GM19239 (cell line): ENCODE measurements at regions not wholly inside any gene's neighbourhood (a gene's known extent, or its start where the extent isn't known, plus 50 kb on each side); places are given as distances from the start of the nearest gene placed in this dataset.
"Not testable (repeated sequence)": the region's sequence is repeated elsewhere in the genome, so short reads cannot be mapped to it uniquely, and the experiment has no call there.

Experiments used
- DNase-seq: peaks from one replicate; pipeline ENCODE4 v3.0.0; 2011; ENCODE audit warnings: low spot score; ENCODE audit not compliant: insufficient read length
- FAIRE-seq: peaks from 2 replicates; lab custom pipeline; 2011; peaks lifted over from hg19 to GRCh38; lab: Jason Lieb, UNC

DNA sequence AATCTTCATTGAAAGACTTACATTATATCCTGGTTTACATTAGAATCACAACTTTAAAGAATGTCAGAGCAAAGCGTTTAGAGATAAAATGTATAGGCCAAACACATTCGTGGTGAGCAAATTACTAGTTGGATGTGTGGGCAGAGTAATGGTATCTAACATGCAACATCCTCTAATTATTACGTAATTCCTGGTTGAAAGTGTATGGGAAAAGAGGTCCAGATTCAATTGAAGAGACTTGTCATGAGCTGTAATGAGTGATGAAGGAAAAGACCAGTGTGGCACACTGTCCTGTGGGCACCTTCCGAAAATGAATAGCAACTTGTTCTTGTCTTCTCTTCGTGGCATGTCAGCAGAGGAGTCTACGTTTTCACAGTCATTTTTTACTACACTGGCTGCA is 192.8 kb downstream of the LRIG3 start:
- FAIRE-seq (no peak), DNase-seq (no peak)

DNA sequence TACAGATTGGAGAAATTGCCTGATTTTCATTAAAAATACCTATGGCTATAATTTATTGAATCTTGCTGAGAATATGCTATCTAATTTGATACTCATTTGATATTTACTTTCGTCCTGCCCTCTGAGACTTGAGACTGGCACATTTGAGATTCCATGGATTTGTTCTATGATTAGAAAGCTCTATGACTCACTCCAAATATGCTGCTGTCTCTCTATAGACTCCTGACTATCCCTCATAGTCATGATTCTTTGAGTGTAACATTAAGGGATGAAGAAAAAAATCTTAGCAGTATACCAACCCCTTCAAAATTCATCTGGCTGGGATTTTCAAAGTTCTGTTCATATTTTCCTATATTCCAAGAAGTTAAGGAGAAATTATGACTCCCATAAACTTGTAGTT is 191.9 kb downstream of the LRIG3 start:
- FAIRE-seq: no peak

DNA sequence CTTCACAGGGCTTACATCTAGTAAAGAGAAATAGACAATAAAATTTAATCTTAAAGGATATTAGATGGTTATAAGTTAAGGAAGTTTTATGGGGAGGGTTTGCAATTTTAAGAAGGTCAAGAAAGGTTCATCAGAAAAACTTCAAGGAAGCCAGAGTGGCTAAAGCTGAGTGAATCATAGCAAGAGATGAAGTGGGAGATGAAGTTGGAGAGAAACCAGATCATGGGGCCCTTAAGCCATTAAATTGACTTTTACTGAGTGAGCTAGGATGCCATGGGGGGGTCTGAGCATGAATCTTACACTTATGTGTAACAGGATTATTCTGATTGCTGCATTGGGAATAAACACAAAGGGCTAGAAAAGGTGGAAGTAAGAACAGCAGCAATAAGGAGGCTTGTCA is 189.2 kb downstream of the LRIG3 start:
- DNase-seq (no peak), FAIRE-seq (no peak)

More for the DNA sequence above, 191.9 kb downstream of the LRIG3 start:
- no peak for DNase-seq

DNA sequence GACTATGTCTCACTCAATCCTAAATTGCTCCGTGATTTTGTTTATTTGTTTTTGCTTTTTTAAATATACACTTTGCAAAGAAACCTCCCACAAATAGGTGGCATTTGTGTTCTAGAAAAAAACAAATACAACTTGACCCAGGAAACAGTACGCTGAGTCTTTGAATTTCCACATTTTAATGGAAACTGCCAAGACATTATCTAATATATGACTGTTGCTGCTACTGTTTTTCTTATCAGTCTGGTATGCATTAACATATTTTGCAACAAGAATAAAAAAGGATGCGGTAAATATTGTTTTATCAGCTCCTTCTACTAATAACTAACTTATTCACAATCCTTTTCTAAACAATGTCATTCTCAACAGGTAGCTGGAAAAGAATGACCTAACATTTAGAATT is 187.4 kb downstream of the LRIG3 start:
- DNase-seq: no peak
- FAIRE-seq: no peak

DNA sequence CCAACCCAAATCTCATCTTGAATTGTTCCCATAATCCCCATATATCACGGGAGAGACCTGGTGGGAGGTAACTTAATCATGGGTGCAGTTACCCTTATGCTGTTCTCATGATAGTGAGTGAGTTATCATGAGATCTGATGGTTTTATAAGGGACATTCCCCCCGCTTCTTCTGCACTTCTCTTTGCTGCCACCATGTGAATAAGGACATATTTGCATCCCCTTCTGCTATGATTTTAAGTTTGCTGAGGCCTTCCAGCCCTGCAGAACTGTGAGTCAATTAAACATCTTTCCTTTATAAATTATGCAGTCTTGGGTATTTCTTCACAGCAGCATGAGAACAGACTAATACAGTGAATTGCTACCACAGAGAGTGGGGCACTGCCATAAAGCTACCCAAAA is 179.1 kb downstream of the LRIG3 start:
- DNase-seq: no peak
- no peak for FAIRE-seq

DNA sequence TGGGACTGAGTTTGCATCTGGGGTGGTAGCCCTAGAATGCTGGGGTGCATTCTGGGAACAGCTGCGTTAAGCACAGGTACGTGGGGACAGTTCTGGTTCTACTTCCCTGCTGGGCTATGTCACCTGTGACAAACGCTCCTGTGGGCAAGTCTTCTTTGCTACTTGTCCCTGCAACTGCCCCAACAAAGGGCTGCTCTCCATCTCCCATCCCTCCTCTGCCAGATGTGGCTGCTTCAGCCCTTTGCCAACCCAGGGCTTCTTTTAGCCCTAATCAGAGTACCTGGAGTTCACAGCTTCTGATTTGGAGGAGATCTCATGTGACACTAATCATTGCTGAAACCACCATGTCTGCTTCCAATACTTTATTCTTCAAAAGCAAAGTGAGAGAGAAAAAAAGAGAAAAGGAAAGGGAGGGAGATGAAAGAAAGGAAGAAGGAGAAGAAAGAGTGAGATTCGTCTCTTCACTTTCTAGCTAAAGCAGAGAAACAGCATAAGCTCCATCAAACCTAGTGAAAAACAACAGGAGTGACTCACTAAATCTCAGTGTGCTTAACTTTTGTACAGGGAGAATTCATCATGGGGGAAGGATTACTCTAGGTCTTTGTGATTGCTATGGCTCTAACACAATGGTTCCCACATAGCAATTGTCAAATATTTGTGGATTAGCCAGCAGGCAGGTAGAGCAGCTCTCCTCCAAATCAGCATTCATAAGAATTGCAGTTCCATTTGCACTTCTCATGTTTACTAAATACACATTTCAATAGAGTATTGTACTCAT is 174.8 kb downstream of the LRIG3 start:
- no peak for FAIRE-seq
- DNase-seq: no peak

DNA sequence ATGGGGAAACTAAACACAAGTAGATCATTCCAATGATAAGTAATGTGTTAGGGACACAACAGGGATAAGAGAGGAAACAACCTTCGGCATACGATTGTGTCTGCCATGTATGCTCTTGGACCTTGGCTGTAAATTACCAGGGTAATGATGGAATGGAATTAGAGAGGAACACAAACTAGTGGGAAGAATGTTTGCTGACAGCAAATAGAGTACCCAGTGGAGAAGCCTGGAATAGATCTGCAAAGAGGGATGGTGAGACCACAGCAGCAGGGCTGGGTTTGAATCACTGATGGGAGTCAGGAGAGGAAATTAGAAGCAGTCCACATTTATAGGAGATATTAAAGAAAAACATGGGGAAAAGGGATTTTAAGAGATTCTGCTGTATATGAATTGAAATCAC is 172.8 kb downstream of the LRIG3 start:
- FAIRE-seq: no peak

DNA sequence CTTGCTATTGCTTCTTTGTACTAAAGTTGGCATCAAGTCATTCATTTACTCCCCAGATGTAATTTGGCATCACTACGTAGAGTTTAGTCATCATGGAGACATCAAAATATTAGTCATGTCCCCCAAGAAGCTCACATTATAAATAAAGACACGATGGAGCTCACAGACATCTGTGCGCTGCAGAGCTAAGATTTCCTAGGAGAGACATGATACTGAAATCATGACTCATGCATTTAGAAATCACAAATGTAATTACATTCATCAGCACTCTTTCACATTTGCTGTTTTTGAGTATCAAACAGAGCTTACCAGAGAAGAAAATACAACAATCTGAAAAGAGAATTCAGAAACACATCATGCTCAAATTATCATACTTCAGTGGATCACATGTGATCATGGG is 169.8 kb downstream of the LRIG3 start:
- DNase-seq: no peak
- no peak for FAIRE-seq

More for the DNA sequence above, 172.8 kb downstream of the LRIG3 start:
- no peak for DNase-seq

DNA sequence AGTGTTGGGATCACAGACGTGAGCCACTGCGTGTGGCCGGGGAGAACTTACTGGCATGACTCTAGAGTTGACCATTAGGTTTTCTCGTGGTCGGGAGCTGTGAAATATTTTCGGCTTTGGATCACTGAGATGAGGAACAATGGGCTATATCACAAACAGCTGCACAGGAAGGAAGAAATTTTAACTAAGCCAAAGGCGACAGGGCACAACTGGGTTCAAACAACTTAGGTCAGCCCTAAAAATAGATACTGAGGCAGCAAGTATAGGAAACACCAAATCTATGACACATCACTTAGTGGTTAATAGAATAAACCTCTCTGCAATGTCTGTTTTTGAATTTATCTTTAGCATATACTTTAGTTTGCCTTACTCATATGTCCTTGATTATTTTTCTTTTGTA is 162.9 kb downstream of the LRIG3 start:
- DNase-seq: no peak
- FAIRE-seq: no peak

DNA sequence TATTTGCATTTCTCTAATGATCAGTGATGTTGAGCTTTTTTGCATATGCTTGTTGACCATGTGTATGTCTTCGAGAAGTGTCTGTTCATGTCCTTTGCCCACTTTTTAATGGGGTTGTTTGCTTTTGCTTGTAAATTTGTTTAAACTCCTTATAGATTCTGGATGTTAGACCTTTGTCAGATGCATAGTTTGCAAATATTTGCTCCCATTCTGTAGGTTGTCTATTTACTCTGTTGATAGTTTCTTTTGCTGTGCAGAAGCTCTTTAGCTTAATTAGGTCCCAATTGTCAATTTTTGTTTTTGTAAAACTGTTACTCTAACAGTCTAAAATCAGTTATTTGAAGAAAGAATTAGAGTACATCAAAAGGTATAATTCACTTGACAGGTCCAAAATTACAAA is 160.6 kb downstream of the LRIG3 start:
- not testable (repeated sequence) for DNase-seq, FAIRE-seq

DNA sequence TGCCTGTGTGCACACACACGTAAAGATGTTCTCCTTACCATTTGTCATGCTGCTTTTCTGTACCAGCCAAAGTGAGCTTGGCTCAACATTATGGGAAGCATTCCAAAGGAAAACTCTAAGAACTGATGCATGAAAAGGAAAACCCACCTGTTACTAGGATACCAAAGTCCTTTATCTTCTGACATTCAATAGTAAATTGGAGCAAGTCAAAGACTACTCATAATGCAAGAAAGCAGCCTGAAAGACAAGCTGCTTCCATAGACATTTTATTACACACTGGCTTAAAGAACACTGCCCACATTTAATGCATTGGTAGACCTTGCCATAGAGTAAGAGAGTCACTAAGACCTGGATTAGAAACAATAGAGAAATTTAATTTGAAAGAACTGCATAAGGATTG is 159.0 kb downstream of the LRIG3 start:
- DNase-seq (no peak), FAIRE-seq (no peak)

DNA sequence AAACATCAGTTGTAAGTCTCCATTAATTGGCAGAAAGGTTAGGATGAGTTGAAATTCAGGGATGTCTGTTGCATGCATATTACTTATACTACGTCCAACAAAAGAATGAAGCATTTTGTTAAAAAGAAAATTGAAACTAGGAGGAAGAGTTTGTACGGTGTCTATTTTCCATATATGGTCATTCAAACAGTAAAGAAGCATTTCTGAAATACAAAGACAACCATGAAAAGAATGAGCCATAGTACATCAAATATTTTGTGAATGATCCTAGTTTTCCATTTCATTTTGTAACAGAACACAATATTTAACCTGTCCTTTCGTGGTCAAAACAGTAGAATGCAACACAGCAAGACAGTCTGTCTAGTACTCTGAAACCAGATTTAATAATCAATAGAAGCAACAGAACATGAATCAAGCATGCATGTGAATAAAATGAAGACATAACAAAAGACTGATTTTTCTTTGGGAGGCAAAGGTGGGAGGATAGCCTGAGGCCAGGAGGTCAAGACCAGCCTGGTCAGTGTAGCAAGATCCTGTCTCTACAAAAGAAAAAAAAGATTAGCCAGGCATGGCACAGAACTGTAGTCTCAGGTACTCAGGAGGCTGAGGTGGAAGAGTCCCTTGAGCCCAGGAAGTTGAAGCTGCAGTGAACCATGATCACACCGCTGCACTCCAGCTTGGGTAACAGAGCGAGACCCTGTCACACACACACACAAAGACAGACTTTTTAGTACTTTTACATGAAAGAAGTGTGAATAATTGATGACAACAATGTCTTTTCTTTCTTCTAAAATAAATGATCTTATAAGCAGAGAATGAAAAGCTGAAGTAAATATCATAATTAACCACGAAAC is 156.0 kb downstream of the LRIG3 start:
- FAIRE-seq (no peak), DNase-seq (no peak)

DNA sequence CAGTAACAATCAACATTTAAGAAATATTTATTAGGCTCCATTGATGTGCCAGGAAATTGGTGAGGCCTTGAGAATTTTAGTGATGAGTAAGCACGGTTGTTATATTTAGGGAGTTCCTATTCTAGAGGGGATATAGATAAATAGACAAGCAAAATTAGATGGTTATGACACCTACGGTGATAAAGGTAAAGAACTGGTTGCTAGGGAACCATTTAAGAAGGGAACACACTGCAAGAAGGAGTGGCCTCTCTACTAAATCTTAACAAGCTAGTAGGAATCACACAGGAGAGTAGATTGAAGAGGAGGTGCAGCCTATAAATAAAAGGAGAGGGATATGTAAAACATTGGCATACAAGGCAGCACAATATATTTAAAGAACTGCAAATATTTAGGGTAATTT is 155.2 kb downstream of the LRIG3 start:
- no peak for DNase-seq
- no peak for FAIRE-seq

DNA sequence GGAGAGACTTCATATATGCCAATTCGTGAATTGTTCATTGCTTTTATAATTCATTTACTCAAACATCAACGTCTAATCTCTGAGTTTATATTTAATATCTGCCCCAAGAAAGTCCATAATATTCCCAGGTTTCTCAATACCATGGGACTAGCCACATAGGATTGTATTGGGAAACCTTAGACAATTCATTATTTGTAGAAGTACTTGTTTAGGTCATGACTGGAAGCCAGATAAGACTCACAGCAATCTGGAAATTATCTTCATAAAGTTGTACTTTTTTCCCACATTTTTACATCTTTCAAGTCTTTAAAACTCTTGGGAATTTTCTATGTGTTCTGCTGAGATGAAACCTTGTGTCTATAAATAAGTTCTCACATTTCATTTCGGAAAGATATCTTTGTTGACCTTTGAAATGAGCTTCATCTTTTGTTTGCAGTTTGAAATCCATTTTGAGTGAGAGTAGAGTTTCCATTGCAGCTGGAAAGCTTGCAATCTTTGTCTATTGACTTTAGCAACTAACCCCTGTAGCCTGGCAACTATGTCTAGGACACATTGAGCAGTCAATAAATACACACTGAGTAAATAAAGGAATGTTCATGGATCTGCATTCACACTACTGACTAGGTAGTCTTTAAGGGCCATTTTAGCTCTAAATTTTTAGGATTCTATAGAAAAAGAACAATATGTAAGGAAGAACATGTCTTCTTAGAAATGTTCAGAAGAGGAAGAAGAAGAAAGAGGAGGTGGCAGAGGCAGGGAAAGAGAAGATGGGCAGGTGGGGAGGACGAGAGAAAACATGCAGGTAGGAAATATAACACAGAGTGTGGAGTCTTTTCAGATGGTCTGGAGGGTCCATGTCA is 154.4 kb downstream of the LRIG3 start:
- FAIRE-seq (no peak), DNase-seq (no peak)

DNA sequence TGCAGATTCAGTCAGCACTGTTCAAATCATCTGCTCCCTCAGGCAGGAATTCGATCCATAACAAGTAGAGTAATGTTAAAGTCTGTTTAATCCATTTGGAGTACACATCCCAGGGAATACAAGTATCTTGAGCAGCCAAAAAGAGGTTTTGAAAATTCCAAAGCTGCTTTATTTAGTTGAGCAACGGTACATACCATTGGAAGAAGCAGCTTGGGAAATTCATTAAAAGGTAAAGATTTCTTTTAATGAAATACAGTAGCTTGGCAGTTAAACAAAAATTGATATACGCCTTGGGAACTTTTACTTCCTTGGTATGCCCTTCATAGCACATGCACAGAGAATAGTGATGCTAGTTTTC is 153.8 kb downstream of the LRIG3 start:
- no peak for FAIRE-seq
- DNase-seq: no peak

DNA sequence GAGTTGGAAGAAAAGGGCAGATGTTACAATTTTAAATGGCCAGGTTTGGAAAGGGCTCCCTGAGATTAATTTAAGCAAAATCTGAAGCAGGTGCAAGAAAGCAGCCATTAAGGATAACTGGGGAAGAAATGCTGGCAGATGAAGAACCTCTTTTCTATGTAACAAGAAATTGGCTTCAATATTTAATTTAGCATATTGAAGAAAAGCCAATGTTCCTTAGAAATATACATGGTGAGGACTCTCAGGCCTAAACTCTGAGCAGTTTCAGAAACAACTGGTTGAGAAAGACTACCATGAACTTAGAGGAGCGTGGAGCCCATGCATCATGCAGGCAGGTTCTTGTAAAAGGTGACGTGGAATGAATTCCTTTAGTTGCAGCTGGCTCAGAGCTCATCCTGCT is 152.8 kb downstream of the LRIG3 start:
- DNase-seq (no peak), FAIRE-seq (peak; percentile 11)

DNA sequence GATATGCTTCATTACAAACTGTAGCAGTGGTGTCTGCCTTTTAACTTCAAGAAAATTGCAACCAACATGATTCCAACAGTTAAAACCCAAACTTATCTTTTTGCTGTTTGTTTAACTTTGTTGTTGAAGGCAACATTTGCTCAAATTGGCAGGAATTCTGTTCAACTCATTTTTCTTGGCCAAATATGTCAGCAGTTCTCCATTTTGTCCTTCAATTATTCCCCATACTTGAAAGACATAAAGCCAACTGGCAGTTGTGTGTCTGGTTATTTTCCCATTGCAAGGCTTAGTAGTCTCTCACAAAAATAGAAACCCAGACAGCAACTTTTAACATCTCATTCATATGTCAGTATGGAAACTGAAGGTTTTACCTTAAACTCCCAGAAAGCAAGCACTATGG is 146.3 kb downstream of the LRIG3 start:
- FAIRE-seq (no peak), DNase-seq (no peak)

DNA sequence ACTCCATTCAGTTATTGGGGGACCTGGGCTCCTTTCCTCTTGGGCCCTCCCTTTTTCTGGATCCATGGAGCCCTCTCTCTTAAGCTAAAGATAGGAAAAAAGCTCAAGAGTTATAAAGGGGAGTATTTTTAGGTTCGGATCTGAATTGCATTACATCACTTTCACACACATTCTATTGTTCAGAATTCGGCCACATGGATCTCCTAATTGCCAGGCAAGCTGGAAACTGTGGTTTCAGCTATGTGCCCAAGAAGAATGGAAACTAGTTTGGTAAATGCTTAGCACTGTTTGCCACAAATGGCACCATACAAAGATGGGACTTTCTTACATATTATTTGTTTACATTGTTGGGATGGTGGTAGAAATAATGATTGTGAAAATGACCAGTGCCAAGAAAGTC is 145.6 kb downstream of the LRIG3 start:
- DNase-seq: no peak
- FAIRE-seq: no peak

DNA sequence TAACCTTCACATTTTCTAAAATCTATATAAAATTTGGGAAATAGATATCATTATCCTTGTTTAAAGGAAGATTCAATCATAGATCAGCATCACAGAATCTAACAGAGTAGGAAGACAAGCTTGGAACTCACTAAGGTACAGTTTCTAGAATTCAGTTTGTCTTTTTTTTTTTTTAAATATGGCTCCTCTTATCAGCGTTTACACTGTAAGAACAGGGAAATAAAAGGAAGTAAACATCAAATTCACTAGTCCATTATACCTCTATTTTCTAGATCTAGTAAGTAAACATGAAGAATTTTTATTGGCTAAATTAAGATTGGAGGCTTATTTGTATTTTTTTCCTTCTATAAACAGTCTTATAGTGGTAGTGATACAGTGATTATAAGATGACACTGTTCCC is 144.9 kb downstream of the LRIG3 start:
- FAIRE-seq: no peak
- DNase-seq: no peak

DNA sequence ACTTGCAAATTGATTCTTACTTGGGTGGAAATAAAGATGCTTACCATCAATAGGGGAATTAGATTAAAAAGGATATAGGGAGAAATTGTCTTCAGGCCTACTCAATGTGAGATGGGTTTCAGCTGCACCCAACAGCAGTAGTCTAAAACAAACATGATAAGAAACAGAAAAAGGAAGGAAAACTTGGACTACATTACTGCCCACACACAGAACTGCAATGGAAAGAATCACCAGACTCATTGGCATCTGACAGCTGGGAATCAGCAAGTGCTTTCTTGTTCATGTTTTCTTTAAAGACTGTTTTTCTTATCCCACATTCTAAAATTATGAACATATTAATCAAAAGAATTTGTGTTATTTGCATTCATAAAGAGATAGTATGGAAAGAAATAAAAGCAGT is 144.2 kb downstream of the LRIG3 start:
- DNase-seq (no peak), FAIRE-seq (no peak)

DNA sequence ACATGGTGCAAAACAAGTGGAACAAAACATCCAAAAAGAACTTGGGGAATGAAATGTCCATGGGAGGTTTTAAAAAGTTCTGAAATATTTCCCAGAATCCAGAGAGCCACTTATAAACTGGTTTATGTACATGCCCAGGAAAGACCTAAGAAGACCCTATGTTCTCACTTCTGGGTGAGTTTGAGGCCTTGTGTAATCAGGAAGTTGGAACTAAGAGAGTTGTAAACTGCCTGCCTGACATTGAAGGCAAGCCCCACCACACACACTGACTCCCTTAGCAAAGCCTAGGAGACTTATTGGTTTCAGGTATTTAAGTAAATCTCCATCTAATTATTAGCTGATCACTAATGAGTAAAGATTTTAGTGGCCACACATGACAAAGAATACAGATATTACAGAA is 142.5 kb downstream of the LRIG3 start:
- DNase-seq (no peak), FAIRE-seq (no peak)
